Upper lobe of left lung (tissue), 6 donors: ENCODE measurements at regions not wholly inside any gene's neighbourhood (a gene's known extent, or its start where the extent isn't known, plus 50 kb on each side); places are given as distances from the start of the nearest gene placed in this dataset.
"Not testable (repeated sequence)": the region's sequence is repeated elsewhere in the genome, so short reads cannot be mapped to it uniquely, and the experiment has no call there.

Experiments
- ATAC-seq, 2 donors: fragments of 200-7000 bp; cut with Tn5 transposase; one replicate each; pipeline ENCODE4 v1.9.1; 2022; ENCODE audit warnings: mild to moderate bottlenecking in 2 of 2, moderate library complexity in 2 of 2; ENCODE audit not compliant: low FRiP score in 2 of 2
- DNase-seq, 2 donors: peaks; one replicate each; pipeline ENCODE4 v3.0.0-alpha.2; 2019 to 2020
- H3K27ac ChIP-seq, 4 donors: fragments of 200-600 bp; sonication (generic); one replicate each; pipeline ENCODE4 v1.5.1; 2016 to 2019
- H3K27me3 ChIP-seq, 4 donors: fragments of 200-600 bp; sonication (generic); one replicate each; pipeline ENCODE4 v1.5.1; 2017 to 2019
- H3K36me3 ChIP-seq, 4 donors: fragments of 200-600 bp; sonication (generic); one replicate each; pipeline ENCODE4 v1.5.1; 2016 to 2019
- H3K4me1 ChIP-seq, 4 donors: fragments of 200-600 bp; sonication (generic); one replicate each; pipeline ENCODE4 v1.5.1; 2018 to 2019
- H3K4me3 ChIP-seq, 4 donors: fragments of 200-600 bp; sonication (generic); one replicate each; pipeline ENCODE4 v1.5.1; 2017 to 2019; ENCODE audit warnings: mild to moderate bottlenecking in 2 of 4, moderate library complexity in 1 of 4
- H3K9me3 ChIP-seq, 4 donors: fragments of 200-600 bp; sonication (generic); one replicate each; pipeline ENCODE4 v1.5.1; 2018 to 2019
- CTCF ChIP-seq, 6 experiments: fragments of 450-650 bp in 4 of 6; fragments of 200-600 bp in 2 of 6; sonication (generic) in 2 of 6; IDR thresholded peaks; one replicate each; pipeline ENCODE4 v1.5.1; 2016 to 2019; ENCODE audit warnings: antibody characterized with exemption in 6 of 6
- EP300 ChIP-seq, 4 donors: sonication (generic); formaldehyde crosslinking; IDR thresholded peaks; one replicate each; pipeline ENCODE4 v1.5.1; 2017; ENCODE audit warnings: antibody characterized with exemption in 4 of 4, control low read depth in 2 of 4
- POLR2A ChIP-seq, 4 donors: fragments of 450-650 bp; IDR thresholded peaks; one replicate each; pipeline ENCODE4 v1.5.1; 2016 to 2017; ENCODE audit warnings: antibody characterized with exemption in 4 of 4, mild to moderate bottlenecking in 2 of 4
- POLR2AphosphoS5 ChIP-seq, 2 donors: sonication (generic); formaldehyde crosslinking; IDR thresholded peaks; one replicate each; pipeline ENCODE4 v1.5.1; 2017; ENCODE audit warnings: antibody characterized with exemption in 2 of 2
- WGBS, 2 donors: methylation state at CpG; one replicate each; pipeline ENCODE4 v1.1.5; 2017 to 2018; 5-methylcytosine and 5-hydroxymethylcytosine counted together
- donor health status: DM: no; HTN: no; CAD: no; lungs with moderate emphysema.
- donor health status: DM: no; HTN: yes; CAD: no; lungs with severe emphysema.

DNA sequence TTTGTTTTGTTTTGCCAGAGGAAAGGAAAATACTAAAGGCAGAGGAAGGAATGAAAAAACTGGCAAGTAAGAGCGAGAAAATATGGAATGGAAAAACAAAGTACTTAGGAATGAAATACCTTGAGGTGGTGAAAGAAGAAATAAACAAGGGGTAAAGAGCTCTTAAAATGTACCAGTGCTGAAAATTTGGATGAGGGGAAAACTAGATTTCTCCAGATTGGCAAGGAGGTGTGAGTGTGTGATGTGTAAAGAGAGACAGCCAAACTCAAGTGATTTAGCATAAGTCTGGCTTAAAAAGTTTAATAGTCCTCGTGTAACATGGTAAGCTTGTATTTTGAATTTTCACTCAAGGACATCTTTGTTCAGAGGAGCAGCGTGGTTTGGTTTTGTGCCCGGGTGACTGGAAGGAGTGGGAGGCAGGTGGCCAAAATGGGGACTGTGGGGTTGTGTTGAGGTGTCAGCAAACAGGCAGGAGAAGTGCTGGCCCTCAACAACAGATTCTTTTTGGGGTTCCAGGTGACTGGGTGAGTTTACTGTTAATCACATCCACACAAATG is 102.7 kb downstream of the DACT1 start:
- no peak for DNase-seq
- Histone ChIP-seq H3K27ac (no peak overlapping the region), H3K4me3 (no peak overlapping the region), H3K9me3 (no peaks in the 10 kb centered on the region), H3K36me3 (no peaks in the 10 kb centered on the region), H3K27me3 (no peaks in the 10 kb centered on the region), H3K4me1 (peaks cover 0 to 9% (median 0%) of the 10 kb centered on the region in 4 donors)
- WGBS, 2 donors = 57 to 61% methylated on average over 4 of the region's 4 CpGs
- no peak for ATAC-seq
- TF ChIP-seq EP300 (IDR thresholded peaks at IDR 0.05) = no peak
- TF ChIP-seq CTCF (IDR thresholded peaks at IDR 0.05) = no peak

DNA sequence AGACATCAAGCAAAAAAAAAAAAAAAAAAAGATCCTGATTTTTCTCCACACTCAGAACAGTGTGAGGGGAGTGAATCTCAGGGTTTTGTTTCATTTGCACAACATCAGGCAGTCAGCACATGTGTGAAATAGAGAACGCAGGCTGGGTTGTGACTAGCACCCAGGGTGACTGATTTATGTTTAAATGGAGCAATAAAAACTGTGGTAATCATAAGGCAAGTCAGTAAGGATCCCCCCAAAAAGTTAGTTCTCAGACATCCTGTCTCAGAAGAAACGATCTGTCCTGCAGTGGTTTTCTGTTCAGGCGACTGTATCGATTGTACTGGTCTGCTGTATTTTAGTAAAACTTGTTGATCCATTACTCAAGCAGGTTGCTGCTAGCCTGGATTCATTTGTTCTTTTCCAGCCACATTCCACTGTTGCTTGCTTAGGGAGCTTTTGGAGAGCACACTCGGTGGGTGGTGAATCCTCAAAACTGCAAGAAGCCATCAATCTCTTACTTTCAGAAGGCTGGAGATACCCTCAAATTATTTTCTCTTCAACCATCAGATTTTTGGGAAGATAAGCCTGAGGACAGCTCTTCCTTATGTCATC is 107.1 kb downstream of the DACT1 start:
- H3K4me1 ChIP-seq = peaks cover 16 to 31% (median 24%) of the 10 kb centered on the region in 4 donors
- H3K9me3 ChIP-seq = no peaks in the 10 kb centered on the region
- no peaks in the 10 kb centered on the region for H3K27me3 ChIP-seq
- H3K4me3 ChIP-seq = no peak overlapping the region
- H3K36me3 ChIP-seq = no peaks in the 10 kb centered on the region
- TF ChIP-seq POLR2AphosphoS5 (IDR thresholded peaks at IDR 0.05) (no peak), CTCF (IDR thresholded peaks at IDR 0.05) (no peak)
- no peak for ATAC-seq
- no peak for DNase-seq
- no peak overlapping the region for H3K27ac ChIP-seq
- WGBS, 2 donors = 89 to 91% methylated on average over 5 of the region's 5 CpGs

- H3K27me3 ChIP-seq = no peaks in the 10 kb centered on the region
- H3K36me3 ChIP-seq = no peaks in the 10 kb centered on the region
- peaks cover 18 to 29% (median 22%) of the 10 kb centered on the region in 4 donors for H3K4me1 ChIP-seq
- no peak overlapping the region for H3K4me3 ChIP-seq
- DNase-seq (no peak), ATAC-seq (peak in 1 of 2 donors; percentile 11)
- no peaks in the 10 kb centered on the region for H3K9me3 ChIP-seq
- 31 to 43% methylated on average over 1 of the region's 1 CpG for WGBS, 2 donors
- H3K27ac ChIP-seq = no peak overlapping the region
- TF ChIP-seq EP300 (IDR thresholded peaks at IDR 0.05) (no peak), CTCF (IDR thresholded peaks at IDR 0.05) (no peak), POLR2A (IDR thresholded peaks at IDR 0.05) (no peak), POLR2AphosphoS5 (IDR thresholded peaks at IDR 0.05) (no peak)
Measured at GRCh38 chr14:58746261-58746660, 108.5 kb downstream of the DACT1 start.

GRCh38 chr14:58746701-58747100 is 108.9 kb downstream of the DACT1 start:
- ATAC-seq = no peak
- Histone ChIP-seq H3K9me3 (no peaks in the 10 kb centered on the region), H3K4me3 (no peak overlapping the region), H3K27ac (peak overlapping the region in 1 of 4 donors; percentile 71), H3K4me1 (peaks cover 22 to 31% (median 23%) of the 10 kb centered on the region in 4 donors), H3K27me3 (no peaks in the 10 kb centered on the region), H3K36me3 (no peaks in the 10 kb centered on the region)
- WGBS, 2 donors = 72 to 76% methylated on average over 3 of the region's 3 CpGs
- TF ChIP-seq EP300 (IDR thresholded peaks at IDR 0.05) (no peak), CTCF (IDR thresholded peaks at IDR 0.05) (no peak), POLR2AphosphoS5 (IDR thresholded peaks at IDR 0.05) (no peak), POLR2A (IDR thresholded peaks at IDR 0.05) (no peak)
- no peak for DNase-seq

GRCh38 chr14:58747181-58747580 is 109.4 kb downstream of the DACT1 start:
- ATAC-seq = peak; percentile 72 to 92
- Histone ChIP-seq H3K4me3 (no peak overlapping the region), H3K4me1 (peaks cover 26 to 36% (median 28%) of the 10 kb centered on the region in 4 donors), H3K27me3 (no peaks in the 10 kb centered on the region), H3K9me3 (no peaks in the 10 kb centered on the region), H3K36me3 (no peaks in the 10 kb centered on the region), H3K27ac (peak overlapping the region in 1 of 4 donors; percentile 71)
- 45 to 63% methylated on average over 7 of the region's 7 CpGs for WGBS, 2 donors
- no peak for TF ChIP-seq POLR2A (IDR thresholded peaks at IDR 0.05)
- peak in 2 of 4 donors; percentile 68 to 82 for TF ChIP-seq EP300 (IDR thresholded peaks at IDR 0.05)
- peak; percentile 25 to 62 for TF ChIP-seq POLR2AphosphoS5 (IDR thresholded peaks at IDR 0.05)
- no peak for TF ChIP-seq CTCF (IDR thresholded peaks at IDR 0.05)
- peak; percentile 27 to 71 for DNase-seq

- DNase-seq, H3K4me3 ChIP-seq, H3K27me3 ChIP-seq, H3K9me3 ChIP-seq, ATAC-seq, H3K27ac ChIP-seq, H3K36me3 ChIP-seq: not testable (repeated sequence)
- H3K4me1 ChIP-seq = peaks cover 36 to 47% (median 38%) of the 10 kb centered on the region in 4 donors
- WGBS, 2 donors = 84 to 87% methylated on average over 8 of the region's 8 CpGs
Measured at GRCh38 chr14:58748251-58748650, 110.5 kb downstream of the DACT1 start.
